ENCODE measurements at regions not wholly inside any gene's neighbourhood (a gene's known extent, or its start where the extent isn't known, plus 50 kb on each side); places are given as distances from the start of the nearest gene placed in this dataset.

DNA sequence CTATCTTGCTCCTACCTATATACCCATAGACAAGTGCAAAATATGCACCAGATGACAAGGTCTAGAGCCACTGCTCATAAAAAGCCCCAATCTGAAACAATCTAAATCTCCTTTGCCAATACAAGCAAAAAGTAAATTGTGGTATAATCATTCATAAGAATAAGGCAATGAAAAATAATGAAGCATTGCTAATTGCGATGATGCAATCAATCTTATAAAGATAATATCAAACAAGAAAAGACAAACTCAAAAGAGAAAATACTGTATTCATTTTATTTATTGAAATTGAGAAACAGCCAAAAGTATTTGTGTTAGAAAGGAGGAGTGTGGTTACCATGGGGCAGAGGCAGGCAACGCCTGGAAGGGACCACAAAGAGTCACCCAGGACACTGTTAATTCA is 175.9 kb upstream of the GYPC start:
- WGBS, 5 donors, result 87 to 96% (median 89%) methylated on average over 2 of the region's 2 CpGs
- no peaks in the 10 kb centered on the region for H3K27me3 ChIP-seq (replicated peaks in 1 of 7)
- no peak for DNase-seq
- H3K9me3 ChIP-seq, result peaks cover 0 to 10% (median 0%) of the 10 kb centered on the region in 8 donors
- H3K27ac ChIP-seq, result no peak overlapping the region
- intact Hi-C loops (cut with DNase I; ENCODE audit: low total_unique reads), result no loop called here
- TF ChIP-seq, protein P1, sequence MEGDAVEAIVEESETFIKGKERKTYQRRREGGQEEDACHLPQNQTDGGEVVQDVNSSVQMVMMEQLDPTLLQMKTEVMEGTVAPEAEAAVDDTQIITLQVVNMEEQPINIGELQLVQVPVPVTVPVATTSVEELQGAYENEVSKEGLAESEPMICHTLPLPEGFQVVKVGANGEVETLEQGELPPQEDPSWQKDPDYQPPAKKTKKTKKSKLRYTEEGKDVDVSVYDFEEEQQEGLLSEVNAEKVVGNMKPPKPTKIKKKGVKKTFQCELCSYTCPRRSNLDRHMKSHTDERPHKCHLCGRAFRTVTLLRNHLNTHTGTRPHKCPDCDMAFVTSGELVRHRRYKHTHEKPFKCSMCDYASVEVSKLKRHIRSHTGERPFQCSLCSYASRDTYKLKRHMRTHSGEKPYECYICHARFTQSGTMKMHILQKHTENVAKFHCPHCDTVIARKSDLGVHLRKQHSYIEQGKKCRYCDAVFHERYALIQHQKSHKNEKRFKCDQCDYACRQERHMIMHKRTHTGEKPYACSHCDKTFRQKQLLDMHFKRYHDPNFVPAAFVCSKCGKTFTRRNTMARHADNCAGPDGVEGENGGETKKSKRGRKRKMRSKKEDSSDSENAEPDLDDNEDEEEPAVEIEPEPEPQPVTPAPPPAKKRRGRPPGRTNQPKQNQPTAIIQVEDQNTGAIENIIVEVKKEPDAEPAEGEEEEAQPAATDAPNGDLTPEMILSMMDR (IDR thresholded peaks at IDR 0.05 in 8 of 11, conservative IDR thresholded peaks at IDR 0.05 in 3 of 11), result no peak
- TF ChIP-seq POLR2A (IDR thresholded peaks at IDR 0.05) (no peak), POLR2AphosphoS5 (IDR thresholded peaks at IDR 0.05) (no peak)
- no peak overlapping the region for H3K4me3 ChIP-seq
- no peaks in the 10 kb centered on the region for H3K36me3 ChIP-seq
- H3K4me1 ChIP-seq, result no peaks in the 10 kb centered on the region

DNA sequence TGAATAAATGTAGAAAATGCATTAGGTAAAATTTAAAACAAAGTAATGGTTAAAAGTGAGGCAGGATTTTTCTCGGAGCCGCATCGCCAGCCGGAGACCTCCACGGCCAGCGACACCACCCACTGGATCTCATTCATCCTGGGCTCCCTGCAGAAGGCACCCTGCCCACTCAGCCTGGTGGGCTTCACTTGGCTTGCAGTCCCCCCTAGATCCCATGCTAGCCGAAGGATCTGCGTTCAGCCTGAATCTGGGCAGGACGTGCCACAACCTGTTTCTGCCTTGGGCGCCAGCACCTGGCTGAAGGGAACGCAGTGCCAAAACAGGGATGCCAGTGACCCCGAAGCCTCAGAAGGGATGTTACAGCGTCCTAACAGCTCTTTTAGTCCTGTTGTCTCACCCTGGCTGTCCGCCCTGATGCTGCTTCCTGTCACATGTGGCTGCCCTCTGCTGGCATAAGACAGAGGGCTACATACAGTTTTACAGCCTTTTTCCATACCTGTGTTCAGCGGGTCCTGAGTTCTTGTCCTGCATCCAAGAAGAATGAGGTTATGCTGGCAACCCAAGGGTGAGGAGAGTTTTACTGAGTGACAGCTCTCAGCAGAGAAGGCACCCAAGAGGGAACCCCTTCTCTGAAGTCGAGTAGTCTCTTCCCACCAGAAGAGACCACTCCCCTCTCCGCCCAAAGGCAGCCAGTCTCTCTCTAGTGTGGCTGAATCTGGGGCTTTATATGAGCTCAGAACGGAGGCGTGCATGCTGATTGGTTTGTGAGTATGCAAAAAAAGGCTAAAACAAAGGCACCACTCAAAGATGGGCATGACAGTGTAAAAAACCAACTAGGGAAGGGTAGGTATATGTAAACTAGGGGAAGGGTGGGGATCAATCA is 173.1 kb upstream of the GYPC start:
- peaks cover 0 to 10% (median 0%) of the 10 kb centered on the region in 8 donors for H3K9me3 ChIP-seq
- WGBS, 5 donors, result 82 to 91% (median 87%) methylated on average over 15 to 19 of the region's 19 CpGs
- no peaks in the 10 kb centered on the region for H3K27me3 ChIP-seq (replicated peaks in 1 of 7)
- H3K4me1 ChIP-seq, result no peaks in the 10 kb centered on the region
- no peak overlapping the region for H3K4me3 ChIP-seq
- intact Hi-C loops (cut with DNase I; ENCODE audit: low total_unique reads), result no loop called here
- no peak overlapping the region for H3K27ac ChIP-seq
- no peak for DNase-seq
- H3K36me3 ChIP-seq, result no peaks in the 10 kb centered on the region
- TF ChIP-seq POLR2A (IDR thresholded peaks at IDR 0.05), result no peak
- TF ChIP-seq, protein P1 (IDR thresholded peaks at IDR 0.05 in 8 of 11, conservative IDR thresholded peaks at IDR 0.05 in 3 of 11), result peak in 1 of 11 experiments; percentile 17

DNA sequence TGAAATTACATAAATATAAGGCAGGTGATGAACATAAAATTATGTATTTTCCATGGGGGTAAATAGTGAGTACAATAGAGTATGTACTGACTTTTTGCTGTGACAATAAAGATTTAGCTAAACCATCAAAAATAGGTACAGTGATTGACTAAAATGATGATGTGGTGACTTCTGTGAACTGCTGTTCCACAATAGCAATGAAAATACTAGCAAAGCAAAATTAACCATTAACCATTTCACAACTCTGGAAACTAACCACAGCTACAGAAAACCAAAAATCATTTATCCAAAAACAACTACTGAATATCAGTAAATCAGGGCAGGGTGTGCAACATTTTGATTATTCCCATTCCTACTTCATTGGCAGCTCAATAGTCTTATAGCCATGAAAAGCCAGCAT is 161.4 kb upstream of the GYPC start:
- H3K27ac ChIP-seq, result no peak overlapping the region
- no peaks in the 10 kb centered on the region for H3K27me3 ChIP-seq (replicated peaks in 1 of 7)
- intact Hi-C loops (cut with DNase I; ENCODE audit: low total_unique reads), result no loop called here
- H3K36me3 ChIP-seq, result no peaks in the 10 kb centered on the region
- no peaks in the 10 kb centered on the region for H3K4me1 ChIP-seq
- no peak for DNase-seq
- H3K4me3 ChIP-seq, result no peak overlapping the region
- TF ChIP-seq, protein P1 (IDR thresholded peaks at IDR 0.05 in 8 of 11, conservative IDR thresholded peaks at IDR 0.05 in 3 of 11), result no peak
- TF ChIP-seq POLR2A (IDR thresholded peaks at IDR 0.05), result no peak
- no peak for TF ChIP-seq POLR2AphosphoS5 (IDR thresholded peaks at IDR 0.05)
- H3K9me3 ChIP-seq, result peaks cover 0 to 33% (median 24%) of the 10 kb centered on the region in 8 donors

- Histone ChIP-seq H3K27ac (no peak overlapping the region), H3K4me3 (no peak overlapping the region), H3K27me3 (replicated peaks in 1 of 7) (no peaks in the 10 kb centered on the region), H3K9me3 (peaks cover 0 to 33% (median 24%) of the 10 kb centered on the region in 8 donors), H3K4me1 (no peaks in the 10 kb centered on the region), H3K36me3 (no peaks in the 10 kb centered on the region)
- WGBS, 5 donors, result 78 to 87% (median 84%) methylated on average over 2 of the region's 2 CpGs
- intact Hi-C loops (cut with DNase I; ENCODE audit: low total_unique reads), result no loop called here
- no peak for DNase-seq
- no peak for TF ChIP-seq POLR2A (IDR thresholded peaks at IDR 0.05)
- TF ChIP-seq, protein P1 (IDR thresholded peaks at IDR 0.05 in 8 of 11, conservative IDR thresholded peaks at IDR 0.05 in 3 of 11), result no peak
- no peak for TF ChIP-seq POLR2AphosphoS5 (IDR thresholded peaks at IDR 0.05)
Measured at GRCh38 chr2:126495189-126495588, 160.8 kb upstream of the GYPC start.

Data from spleen (tissue), 11 donors.